ENCODE measurements at regions not wholly inside any gene's neighbourhood (a gene's known extent, or its start where the extent isn't known, plus 50 kb on each side); places are given as distances from the start of the nearest gene placed in this dataset.
"Not testable (repeated sequence)": the region's sequence is repeated elsewhere in the genome, so short reads cannot be mapped to it uniquely, and the experiment has no call there.

DNA sequence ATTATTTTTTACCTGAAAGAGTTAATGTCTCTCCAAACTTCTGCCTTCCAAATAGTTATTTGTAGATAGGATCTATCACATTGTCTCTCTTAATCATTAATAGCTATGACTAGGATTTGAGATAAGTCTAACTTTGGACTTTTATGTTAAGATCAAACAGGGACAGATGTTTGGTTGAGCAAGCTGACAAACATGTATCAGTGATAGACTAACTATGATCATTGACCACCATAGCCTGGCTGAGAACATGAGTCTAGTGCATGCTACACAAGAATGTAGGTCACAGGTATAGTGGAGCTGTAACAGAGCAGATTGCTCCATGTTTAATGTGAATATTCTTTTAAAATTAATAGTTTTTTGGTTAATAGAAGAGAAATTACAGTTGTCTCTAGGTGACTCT lies 52.0 kb downstream of the SYT15B start:
- H3K27ac ChIP-seq (ENCODE audit: low read length); ATAC-seq; DNase-seq (ENCODE audit: low read depth, low spot score); H3K4me3 ChIP-seq (ENCODE audit: low read depth in 2 of 2, low read length in 2 of 2); H3K4me1 ChIP-seq (ENCODE audit: control insufficient read depth, insufficient read depth, low read length); BruUV-seq (replicated peaks); H3K27me3 ChIP-seq (ENCODE audit: control insufficient read depth, insufficient read depth, low read length); POLR2A ChIA-PET; H3K9me3 ChIP-seq (ENCODE audit: control insufficient read depth, insufficient read depth, low read depth, low read length); H3K36me3 ChIP-seq (ENCODE audit: control insufficient read depth, insufficient read depth, low read length); intact Hi-C loops (cut with micrococcal nuclease; ENCODE audit: unreplicated experiment); in situ Hi-C loops (cut with HindIII; ENCODE audit: low pct_unique_long_range_greater_than_20kb, low sequenced_read_pairs); CTCF ChIA-PET: not testable (repeated sequence)

DNA sequence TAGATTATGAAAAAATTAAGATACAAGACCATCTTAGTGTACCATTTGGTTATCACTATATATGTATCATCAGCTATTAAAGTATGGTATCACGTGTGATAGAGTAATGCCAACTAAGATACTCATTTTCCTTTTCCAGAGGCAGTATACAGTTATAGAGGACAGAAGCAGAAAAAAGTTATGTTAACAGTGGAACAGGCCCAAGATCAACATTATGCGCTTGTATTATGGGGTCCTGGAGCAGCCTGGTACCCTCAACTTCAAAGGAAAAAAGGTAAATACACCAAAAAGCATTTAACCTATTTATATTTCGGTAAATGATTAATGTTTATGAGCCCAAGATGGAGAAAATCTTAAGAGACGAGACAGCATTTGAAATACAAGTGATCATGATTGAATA lies 52.9 kb downstream of the SYT15B start:
- POLR2A ChIA-PET; H3K27me3 ChIP-seq (ENCODE audit: control insufficient read depth, insufficient read depth, low read length); intact Hi-C loops (cut with micrococcal nuclease; ENCODE audit: unreplicated experiment); H3K4me3 ChIP-seq (ENCODE audit: low read depth in 2 of 2, low read length in 2 of 2); H3K9me3 ChIP-seq (ENCODE audit: control insufficient read depth, insufficient read depth, low read depth, low read length); CTCF ChIA-PET; DNase-seq (ENCODE audit: low read depth, low spot score); H3K27ac ChIP-seq (ENCODE audit: low read length); H3K4me1 ChIP-seq (ENCODE audit: control insufficient read depth, insufficient read depth, low read length); BruUV-seq (replicated peaks); in situ Hi-C loops (cut with HindIII; ENCODE audit: low pct_unique_long_range_greater_than_20kb, low sequenced_read_pairs); H3K36me3 ChIP-seq (ENCODE audit: control insufficient read depth, insufficient read depth, low read length); ATAC-seq: not testable (repeated sequence)

DNA sequence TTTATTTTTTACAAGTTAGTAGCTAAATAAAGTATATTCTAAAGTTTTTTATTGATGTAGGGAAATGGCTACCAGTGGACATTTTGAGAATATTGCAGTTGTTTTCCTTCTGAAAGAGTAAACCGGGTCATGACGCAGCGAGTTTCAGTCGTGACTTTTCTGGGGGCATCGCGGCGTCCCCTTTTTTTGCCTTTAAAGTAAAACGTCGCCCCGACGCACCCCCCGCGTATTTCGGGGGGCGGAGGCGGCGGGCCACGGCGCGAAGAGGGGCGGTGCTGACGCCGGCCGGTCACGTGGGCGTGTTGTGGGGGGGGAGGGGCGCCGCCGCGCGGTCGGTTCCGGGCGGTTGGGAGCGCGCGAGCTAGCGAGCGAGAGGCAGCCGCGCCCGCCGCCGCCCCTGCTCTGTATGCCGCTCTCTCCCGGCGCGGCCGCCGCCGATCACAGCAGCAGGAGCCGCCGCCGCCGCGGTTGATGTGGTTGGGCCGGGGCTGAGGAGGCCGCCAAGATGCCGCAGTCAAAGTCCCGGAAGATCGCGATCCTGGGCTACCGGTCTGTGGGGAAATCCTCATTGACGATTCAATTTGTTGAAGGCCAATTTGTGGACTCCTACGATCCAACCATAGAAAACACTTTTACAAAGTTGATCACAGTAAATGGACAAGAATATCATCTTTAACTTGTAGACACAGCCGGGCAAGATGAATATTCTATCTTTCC lies 57.5 kb downstream of the SYT15B start:
- DNase-seq (ENCODE audit: low read depth, low spot score); POLR2A ChIA-PET; CTCF ChIA-PET; H3K36me3 ChIP-seq (ENCODE audit: control insufficient read depth, insufficient read depth, low read length); intact Hi-C loops (cut with micrococcal nuclease; ENCODE audit: unreplicated experiment); H3K4me1 ChIP-seq (ENCODE audit: control insufficient read depth, insufficient read depth, low read length); in situ Hi-C loops (cut with HindIII; ENCODE audit: low pct_unique_long_range_greater_than_20kb, low sequenced_read_pairs); H3K27me3 ChIP-seq (ENCODE audit: control insufficient read depth, insufficient read depth, low read length); BruUV-seq (replicated peaks); H3K9me3 ChIP-seq (ENCODE audit: control insufficient read depth, insufficient read depth, low read depth, low read length); H3K27ac ChIP-seq (ENCODE audit: low read length): not testable (repeated sequence)
- H3K4me3 ChIP-seq (ENCODE audit: low read depth in 2 of 2, low read length in 2 of 2), result peak overlapping the region; percentile 36 to 49
- peak; percentile 100 for ATAC-seq

DNA sequence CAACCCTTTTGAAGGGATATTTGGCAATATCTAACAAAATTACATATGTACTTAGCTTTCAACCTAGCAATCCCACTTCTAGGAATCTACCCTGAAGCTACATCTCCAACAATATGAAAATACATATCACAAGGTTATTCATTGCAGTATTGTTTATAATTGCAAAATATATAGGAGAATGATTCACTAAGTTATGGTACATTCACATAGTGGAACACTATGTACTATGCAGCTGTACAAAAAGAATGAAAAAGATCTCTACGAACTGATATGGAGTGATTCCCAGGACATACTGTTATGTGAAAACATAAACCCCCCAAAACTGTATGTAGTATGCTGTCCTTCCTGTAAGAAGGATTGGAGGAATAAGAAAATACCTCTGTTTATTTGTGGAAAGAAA lies 62.1 kb downstream of the SYT15B start:
- POLR2A ChIA-PET; H3K4me3 ChIP-seq (ENCODE audit: low read depth in 2 of 2, low read length in 2 of 2); DNase-seq (ENCODE audit: low read depth, low spot score); CTCF ChIA-PET; in situ Hi-C loops (cut with HindIII; ENCODE audit: low pct_unique_long_range_greater_than_20kb, low sequenced_read_pairs); H3K27ac ChIP-seq (ENCODE audit: low read length); intact Hi-C loops (cut with micrococcal nuclease; ENCODE audit: unreplicated experiment); BruUV-seq (replicated peaks); H3K27me3 ChIP-seq (ENCODE audit: control insufficient read depth, insufficient read depth, low read length); ATAC-seq; H3K4me1 ChIP-seq (ENCODE audit: control insufficient read depth, insufficient read depth, low read length); H3K36me3 ChIP-seq (ENCODE audit: control insufficient read depth, insufficient read depth, low read length); H3K9me3 ChIP-seq (ENCODE audit: control insufficient read depth, insufficient read depth, low read depth, low read length): not testable (repeated sequence)

DNA sequence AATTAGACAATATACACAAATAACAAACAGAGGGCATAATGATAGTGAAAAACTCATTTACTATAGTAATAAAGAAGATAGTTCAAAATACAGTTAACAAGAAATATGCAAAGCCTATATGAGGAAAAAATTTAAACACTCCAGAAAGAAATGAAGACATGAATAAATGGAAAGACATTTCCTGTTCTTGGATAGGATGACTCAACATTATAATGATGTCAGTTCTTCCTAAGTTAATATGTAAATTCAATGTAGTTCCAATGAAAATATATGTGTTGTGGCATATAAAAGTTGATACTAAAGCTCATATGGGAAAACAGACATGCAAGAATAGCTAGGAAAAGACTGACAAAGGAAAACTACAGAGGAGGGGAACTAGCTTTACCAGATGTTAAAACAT lies 63.5 kb downstream of the SYT15B start:
- BruUV-seq (replicated peaks); CTCF ChIA-PET; H3K9me3 ChIP-seq (ENCODE audit: control insufficient read depth, insufficient read depth, low read depth, low read length); intact Hi-C loops (cut with micrococcal nuclease; ENCODE audit: unreplicated experiment); ATAC-seq; H3K27ac ChIP-seq (ENCODE audit: low read length); in situ Hi-C loops (cut with HindIII; ENCODE audit: low pct_unique_long_range_greater_than_20kb, low sequenced_read_pairs); H3K27me3 ChIP-seq (ENCODE audit: control insufficient read depth, insufficient read depth, low read length); POLR2A ChIA-PET; H3K4me3 ChIP-seq (ENCODE audit: low read depth in 2 of 2, low read length in 2 of 2); H3K4me1 ChIP-seq (ENCODE audit: control insufficient read depth, insufficient read depth, low read length); H3K36me3 ChIP-seq (ENCODE audit: control insufficient read depth, insufficient read depth, low read length); DNase-seq (ENCODE audit: low read depth, low spot score): not testable (repeated sequence)

DNA sequence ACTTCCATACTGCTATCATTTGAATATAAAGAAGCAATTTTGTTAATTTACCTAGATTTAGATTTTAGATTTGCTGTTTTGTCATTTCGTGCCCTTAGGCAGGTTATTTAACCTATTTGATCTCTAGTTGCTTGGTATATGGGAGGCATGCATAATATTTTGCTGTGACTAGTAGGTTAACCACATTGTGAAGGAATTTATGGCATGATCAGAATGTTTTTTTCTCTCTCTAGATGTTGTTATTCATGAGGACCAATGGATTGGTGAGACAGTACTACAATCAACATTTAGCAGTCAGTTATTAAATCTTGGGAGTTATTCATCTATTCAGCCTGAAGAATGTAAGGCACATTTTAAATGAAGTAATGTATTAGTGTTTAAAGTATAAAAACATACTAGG lies 67.2 kb downstream of the SYT15B start:
- H3K36me3 ChIP-seq (ENCODE audit: control insufficient read depth, insufficient read depth, low read length); in situ Hi-C loops (cut with HindIII; ENCODE audit: low pct_unique_long_range_greater_than_20kb, low sequenced_read_pairs); H3K27me3 ChIP-seq (ENCODE audit: control insufficient read depth, insufficient read depth, low read length); H3K4me3 ChIP-seq (ENCODE audit: low read depth in 2 of 2, low read length in 2 of 2); DNase-seq (ENCODE audit: low read depth, low spot score); H3K9me3 ChIP-seq (ENCODE audit: control insufficient read depth, insufficient read depth, low read depth, low read length); H3K27ac ChIP-seq (ENCODE audit: low read length); BruUV-seq (replicated peaks); POLR2A ChIA-PET; intact Hi-C loops (cut with micrococcal nuclease; ENCODE audit: unreplicated experiment); H3K4me1 ChIP-seq (ENCODE audit: control insufficient read depth, insufficient read depth, low read length); CTCF ChIA-PET: not testable (repeated sequence)
- peak; percentile 86 for ATAC-seq

DNA sequence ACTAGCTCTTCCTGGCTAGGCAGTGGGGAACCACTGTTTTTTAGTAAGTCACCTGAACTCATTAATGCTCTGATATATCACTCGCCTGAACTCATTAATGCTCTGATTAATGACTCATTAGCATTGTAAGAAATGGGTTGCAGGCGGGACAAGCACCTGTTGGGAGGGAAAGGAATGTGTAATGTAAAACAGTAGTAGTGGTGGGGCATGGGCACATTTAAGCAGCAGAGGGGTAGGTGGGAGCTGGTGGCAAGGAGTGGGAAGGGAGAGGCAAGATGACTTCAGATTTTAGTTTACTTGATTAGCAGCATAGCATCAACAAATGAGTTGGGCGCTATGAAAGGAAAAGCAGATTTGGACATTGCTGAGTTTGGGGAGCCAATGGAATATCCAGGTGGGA lies 68.2 kb downstream of the SYT15B start:
- intact Hi-C loops (cut with micrococcal nuclease; ENCODE audit: unreplicated experiment); CTCF ChIA-PET; H3K9me3 ChIP-seq (ENCODE audit: control insufficient read depth, insufficient read depth, low read depth, low read length); in situ Hi-C loops (cut with HindIII; ENCODE audit: low pct_unique_long_range_greater_than_20kb, low sequenced_read_pairs); H3K4me1 ChIP-seq (ENCODE audit: control insufficient read depth, insufficient read depth, low read length); DNase-seq (ENCODE audit: low read depth, low spot score); BruUV-seq (replicated peaks); H3K27ac ChIP-seq (ENCODE audit: low read length); H3K27me3 ChIP-seq (ENCODE audit: control insufficient read depth, insufficient read depth, low read length); H3K4me3 ChIP-seq (ENCODE audit: low read depth in 2 of 2, low read length in 2 of 2); ATAC-seq; POLR2A ChIA-PET; H3K36me3 ChIP-seq (ENCODE audit: control insufficient read depth, insufficient read depth, low read length): not testable (repeated sequence)

DNA sequence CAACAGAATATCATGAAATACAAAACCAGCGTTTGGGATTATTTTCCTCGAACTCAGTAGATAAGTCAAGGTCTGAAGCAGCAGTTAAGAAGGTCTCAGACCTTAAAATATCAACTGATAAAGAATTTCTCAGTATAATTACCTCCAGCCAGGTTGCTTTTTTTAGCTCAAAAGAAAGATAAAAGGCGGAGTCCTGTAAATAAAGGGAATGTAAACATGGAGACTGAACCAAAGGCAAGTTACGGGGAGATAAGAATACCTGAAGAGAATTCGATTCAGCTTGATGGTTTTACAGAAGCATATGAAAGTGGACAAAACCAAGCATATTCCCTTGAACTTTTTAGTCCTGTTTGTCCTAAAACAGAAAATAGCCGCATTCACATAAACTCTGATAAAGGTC lies 73.1 kb downstream of the SYT15B start:
- H3K27me3 ChIP-seq (ENCODE audit: control insufficient read depth, insufficient read depth, low read length); BruUV-seq (replicated peaks); H3K36me3 ChIP-seq (ENCODE audit: control insufficient read depth, insufficient read depth, low read length); H3K9me3 ChIP-seq (ENCODE audit: control insufficient read depth, insufficient read depth, low read depth, low read length); POLR2A ChIA-PET; H3K4me3 ChIP-seq (ENCODE audit: low read depth in 2 of 2, low read length in 2 of 2); H3K27ac ChIP-seq (ENCODE audit: low read length); ATAC-seq; DNase-seq (ENCODE audit: low read depth, low spot score); intact Hi-C loops (cut with micrococcal nuclease; ENCODE audit: unreplicated experiment); H3K4me1 ChIP-seq (ENCODE audit: control insufficient read depth, insufficient read depth, low read length); in situ Hi-C loops (cut with HindIII; ENCODE audit: low pct_unique_long_range_greater_than_20kb, low sequenced_read_pairs); CTCF ChIA-PET: not testable (repeated sequence)
